Fibroblast of lung (primary cell): ENCODE measurements at regions not wholly inside any gene's neighbourhood (a gene's known extent, or its start where the extent isn't known, plus 50 kb on each side); places are given as distances from the start of the nearest gene placed in this dataset.

Source experiments
- EZH2 ChIP-seq: IDR thresholded peaks from 2 replicates; pipeline ENCODE4 v1.5.1; 2012; ENCODE audit warnings: low read length, control low read depth, mild to moderate bottlenecking; ENCODE audit errors: missing control alignments
- TF ChIP-seq, protein P1 (sequence below), 2 donors: IDR thresholded peaks in 1 of 2; conservative IDR thresholded peaks in 1 of 2; 1 replicate in 1 of 2; 2 replicates in 1 of 2; pipeline ENCODE4 v1.5.1; 2011 to 2012; ENCODE audit warnings: low read length in 2 of 2, control low read depth in 1 of 2, inconsistent platforms in 1 of 2, low read depth in 1 of 2, mild to moderate bottlenecking in 1 of 2

DNA sequence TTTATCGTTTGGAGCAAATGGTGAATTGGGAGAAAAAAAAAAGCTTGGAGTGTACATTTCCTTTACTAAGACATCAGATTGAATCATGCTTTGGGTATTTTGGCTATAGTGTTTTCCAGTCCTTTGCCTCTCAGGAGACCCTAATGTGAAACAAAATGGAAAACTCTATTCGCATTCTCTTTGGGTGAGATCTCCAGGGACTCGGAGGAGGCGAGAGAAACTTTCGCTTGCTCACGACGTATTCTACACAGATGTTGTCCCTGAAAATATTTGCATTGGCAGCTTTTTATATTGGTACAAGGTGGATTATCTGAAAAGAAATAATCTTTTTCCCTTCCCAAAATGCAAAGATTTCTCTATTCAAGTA lies 1240.1 kb upstream of the WWC1 start:
- no peak for TF ChIP-seq EZH2
- TF ChIP-seq, protein P1, sequence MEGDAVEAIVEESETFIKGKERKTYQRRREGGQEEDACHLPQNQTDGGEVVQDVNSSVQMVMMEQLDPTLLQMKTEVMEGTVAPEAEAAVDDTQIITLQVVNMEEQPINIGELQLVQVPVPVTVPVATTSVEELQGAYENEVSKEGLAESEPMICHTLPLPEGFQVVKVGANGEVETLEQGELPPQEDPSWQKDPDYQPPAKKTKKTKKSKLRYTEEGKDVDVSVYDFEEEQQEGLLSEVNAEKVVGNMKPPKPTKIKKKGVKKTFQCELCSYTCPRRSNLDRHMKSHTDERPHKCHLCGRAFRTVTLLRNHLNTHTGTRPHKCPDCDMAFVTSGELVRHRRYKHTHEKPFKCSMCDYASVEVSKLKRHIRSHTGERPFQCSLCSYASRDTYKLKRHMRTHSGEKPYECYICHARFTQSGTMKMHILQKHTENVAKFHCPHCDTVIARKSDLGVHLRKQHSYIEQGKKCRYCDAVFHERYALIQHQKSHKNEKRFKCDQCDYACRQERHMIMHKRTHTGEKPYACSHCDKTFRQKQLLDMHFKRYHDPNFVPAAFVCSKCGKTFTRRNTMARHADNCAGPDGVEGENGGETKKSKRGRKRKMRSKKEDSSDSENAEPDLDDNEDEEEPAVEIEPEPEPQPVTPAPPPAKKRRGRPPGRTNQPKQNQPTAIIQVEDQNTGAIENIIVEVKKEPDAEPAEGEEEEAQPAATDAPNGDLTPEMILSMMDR (conservative IDR thresholded peaks at IDR 0.05 in 1 of 2, IDR thresholded peaks at IDR 0.05 in 1 of 2; ENCODE audit: low read depth in 1 of 2, low read length in 2 of 2) = no peak
